H1 (cell line): ENCODE measurements at regions not wholly inside any gene's neighbourhood (a gene's known extent, or its start where the extent isn't known, plus 50 kb on each side); places are given as distances from the start of the nearest gene placed in this dataset.

Experiments used
- CTCF ChIA-PET: fragments of 300-600 bp; sonication (Branson Sonifier 250); formaldehyde crosslinking; loops from one replicate; lab custom pipeline; 2021; ENCODE audit not compliant: partially characterized antibody; lab: Charles Lee
- POLR2A ChIA-PET: fragments of 300-600 bp; sonication (Branson Sonifier 250); formaldehyde crosslinking; loops from one replicate; lab custom pipeline; 2021; ENCODE audit warnings: inconsistent platforms; ENCODE audit not compliant: partially characterized antibody; lab: Charles Lee
- DNase-seq, 2 experiments: peaks; one replicate each; pipeline versions ENCODE4 v3.0.0 to v3.0.0-alpha.2; 2010 to 2022; ENCODE audit warnings: low spot score in 2 of 2, low read depth in 1 of 2, mixed read lengths in 1 of 2
- FAIRE-seq: peaks from 2 replicates; lab custom pipeline; 2011; peaks lifted over from hg19 to GRCh38; lab: Jason Lieb, UNC
- H2AFZ ChIP-seq: 2 replicates; pipeline ENCODE4 v1.8.1; 2012; ENCODE audit warnings: low read length, inconsistent platforms
- H2AK5ac ChIP-seq: 2 replicates; pipeline ENCODE4 v1.6.1; 2013; ENCODE audit warnings: low read depth, low read length
- H2BK120ac ChIP-seq: replicated peaks from 2 replicates; pipeline ENCODE3; 2013; ENCODE audit warnings: low read depth, low read length, inconsistent platforms
- H2BK12ac ChIP-seq: 2 replicates; pipeline ENCODE4 v1.6.1; 2013; ENCODE audit warnings: low read depth, low read length
- H2BK15ac ChIP-seq: 2 replicates; pipeline ENCODE4 v1.6.1; 2013; ENCODE audit warnings: low read length
- H2BK20ac ChIP-seq: 2 replicates; pipeline ENCODE4 v1.6.1; 2013; ENCODE audit warnings: low read length
- H2BK5ac ChIP-seq: 2 replicates; pipeline ENCODE4 v1.6.1; 2013; ENCODE audit warnings: low read depth, low read length
- H3K14ac ChIP-seq: 2 replicates; pipeline ENCODE4 v1.6.1; 2013; ENCODE audit warnings: inconsistent platforms; ENCODE audit not compliant: insufficient read length
- H3K18ac ChIP-seq: 2 replicates; pipeline ENCODE4 v1.6.1; 2013; ENCODE audit warnings: low read length; ENCODE audit errors: extremely low read depth
- H3K23ac ChIP-seq: 2 replicates; pipeline ENCODE4 v1.6.1; 2013; ENCODE audit warnings: inconsistent platforms; ENCODE audit not compliant: insufficient read length
- H3K23me2 ChIP-seq: 2 replicates; pipeline ENCODE4 v1.6.1; 2013; ENCODE audit warnings: low read depth, low read length
- H3K27ac ChIP-seq: 2 replicates; pipeline ENCODE4 v1.6.1; 2011; ENCODE audit warnings: low read depth, low read length, inconsistent platforms
- H3K27me3 ChIP-seq, 4 experiments: replicated peaks in 1 of 4; 1 replicate in 1 of 4; 2 replicates in 3 of 4; pipeline versions ENCODE4 v1.6.1 to v1.8.1; 2011 to 2013; ENCODE audit warnings: low read length in 3 of 4, mild to moderate bottlenecking in 3 of 4, inconsistent platforms in 2 of 4, mixed read lengths in 2 of 4, moderate library complexity in 1 of 4; ENCODE audit not compliant: control insufficient read depth in 3 of 4, insufficient read depth in 3 of 4; ENCODE audit errors: extremely low read depth in 1 of 4
- H3K36me3 ChIP-seq, 4 experiments: 2 replicates each; pipeline versions ENCODE4 v1.6.1 to v1.8.1; 2011 to 2013; ENCODE audit warnings: mild to moderate bottlenecking in 4 of 4, low read length in 3 of 4, moderate library complexity in 2 of 4, control low read depth in 1 of 4, inconsistent platforms in 1 of 4; ENCODE audit not compliant: insufficient read depth in 4 of 4, control insufficient read depth in 2 of 4
- H3K4ac ChIP-seq: replicated peaks from 2 replicates; pipeline ENCODE3; 2013; ENCODE audit warnings: low read length, low read depth, mixed read lengths, inconsistent platforms; ENCODE audit not compliant: insufficient read length
- H3K4me1 ChIP-seq, 4 experiments: replicated peaks in 1 of 4; 1 replicate in 1 of 4; 2 replicates in 3 of 4; pipeline versions ENCODE4 v1.6.1 to v1.8.1; 2011 to 2013; ENCODE audit warnings: low read length in 3 of 4, inconsistent platforms in 2 of 4, mixed read lengths in 1 of 4; ENCODE audit not compliant: insufficient read depth in 4 of 4, control insufficient read depth in 3 of 4
- H3K4me2 ChIP-seq, 2 experiments: 2 replicates each; pipeline versions ENCODE4 v1.6.1 to v1.8.1; 2011 to 2013; ENCODE audit warnings: low read depth in 2 of 2, low read length in 2 of 2, control low read depth in 1 of 2, inconsistent platforms in 1 of 2, mild to moderate bottlenecking in 1 of 2; ENCODE audit not compliant: insufficient read depth in 1 of 2
- H3K4me3 ChIP-seq, 4 experiments: fragments of 200-600, 300-600 bp in 1 of 4; sonication (generic), shearing (Covaris generic), sonication (Bioruptor Twin) in 1 of 4; 2 replicates each; pipeline versions ENCODE4 v1.5.1 to v1.8.1; 2011 to 2016; ENCODE audit warnings: low read length in 4 of 4, low read depth in 3 of 4, control low read depth in 2 of 4, inconsistent platforms in 2 of 4, mild to moderate bottlenecking in 2 of 4, mixed read lengths in 1 of 4, moderate library complexity in 1 of 4; ENCODE audit not compliant: insufficient read depth in 2 of 4; ENCODE audit errors: extremely low read depth in 1 of 4
- H3K56ac ChIP-seq: replicated peaks from 2 replicates; pipeline ENCODE3; 2013; ENCODE audit warnings: low read depth, mild to moderate bottlenecking, mixed read lengths, low read length, inconsistent platforms; ENCODE audit not compliant: insufficient read length
- H3K79me1 ChIP-seq: 2 replicates; pipeline ENCODE4 v1.6.1; 2013; ENCODE audit warnings: low read depth, low read length, control low read depth
- H3K79me2 ChIP-seq, 2 experiments: 2 replicates each; pipeline versions ENCODE4 v1.6.1 to v1.8.1; 2012 to 2013; ENCODE audit warnings: low read length in 2 of 2, mild to moderate bottlenecking in 2 of 2, inconsistent platforms in 1 of 2; ENCODE audit not compliant: insufficient read depth in 2 of 2, control insufficient read depth in 1 of 2
- H3K9ac ChIP-seq, 4 experiments: replicated peaks in 1 of 4; 1 replicate in 1 of 4; 2 replicates in 3 of 4; pipeline versions ENCODE4 v1.6.1 to v1.8.1; 2011 to 2013; ENCODE audit warnings: low read depth in 3 of 4, low read length in 3 of 4, control low read depth in 2 of 4, mild to moderate bottlenecking in 2 of 4, moderate library complexity in 2 of 4, inconsistent platforms in 1 of 4; ENCODE audit errors: extremely low read depth in 1 of 4
- H3K9me3 ChIP-seq, 2 experiments: 2 replicates each; pipeline versions ENCODE4 v1.6.1 to v1.8.1; 2012 to 2013; ENCODE audit warnings: mild to moderate bottlenecking in 2 of 2, moderate library complexity in 2 of 2, control low read depth in 1 of 2, inconsistent platforms in 1 of 2, low read depth in 1 of 2, low read length in 1 of 2, mixed read lengths in 1 of 2; ENCODE audit not compliant: insufficient read depth in 2 of 2
- H4K20me1 ChIP-seq, 2 experiments: replicated peaks in 1 of 2; 2 replicates each; pipeline versions ENCODE3 to v1.8.1; 2011 to 2013; ENCODE audit warnings: inconsistent platforms in 2 of 2, low read length in 2 of 2, mild to moderate bottlenecking in 1 of 2; ENCODE audit not compliant: insufficient read depth in 2 of 2, control insufficient read depth in 1 of 2
- H4K5ac ChIP-seq: 2 replicates; pipeline ENCODE4 v1.6.1; 2013; ENCODE audit warnings: low read length, low read depth, mixed read lengths, inconsistent platforms; ENCODE audit not compliant: insufficient read length
- H4K8ac ChIP-seq: 2 replicates; pipeline ENCODE4 v1.8.0; 2013; ENCODE audit warnings: mild to moderate bottlenecking, moderate library complexity, low read length, inconsistent platforms; ENCODE audit not compliant: insufficient read depth; ENCODE audit errors: extremely low read depth
- H4K91ac ChIP-seq: replicated peaks from 2 replicates; pipeline ENCODE3; 2013; ENCODE audit warnings: low read length, mixed read lengths, inconsistent platforms; ENCODE audit not compliant: insufficient read length
- CHD2 ChIP-seq: IDR thresholded peaks from 2 replicates; pipeline ENCODE4 v1.6.1; 2012; ENCODE audit warnings: low read length, improper control_type of control experiment
- EGR1 ChIP-seq: IDR thresholded peaks from 2 replicates; pipeline ENCODE4 v1.6.1; 2011; ENCODE audit warnings: low read depth, low read length, borderline replicate concordance
- GTF2F1 ChIP-seq: IDR thresholded peaks from 2 replicates; pipeline ENCODE4 v1.6.1; 2012; ENCODE audit warnings: low read depth, low read length, improper control_type of control experiment, borderline replicate concordance
- JUND ChIP-seq: IDR thresholded peaks from 2 replicates; pipeline ENCODE4 v1.6.1; 2011; ENCODE audit warnings: mild to moderate bottlenecking, improper control_type of control experiment, low read length
- KDM1A ChIP-seq: fragments of 200-600, 300-600 bp; sonication (generic); IDR thresholded peaks from 2 replicates; pipeline ENCODE4 v1.7.1; 2016; ENCODE audit warnings: mild to moderate bottlenecking, low read length, borderline replicate concordance
- MAFK ChIP-seq: IDR thresholded peaks from 2 replicates; pipeline ENCODE4 v1.6.1; 2012; ENCODE audit warnings: low read depth, mild to moderate bottlenecking, improper control_type of control experiment, low read length
- PHF8 ChIP-seq: fragments of 200-600 bp; sonication (generic); conservative IDR thresholded peaks from 2 replicates; pipeline ENCODE4 v1.7.1; 2012; ENCODE audit warnings: low read depth, mild to moderate bottlenecking, inconsistent platforms, low read length, moderate library complexity
- RXRA ChIP-seq: IDR thresholded peaks from 2 replicates; pipeline ENCODE4 v1.6.1; 2011; ENCODE audit warnings: low read depth, mild to moderate bottlenecking, low read length, moderate library complexity; ENCODE audit not compliant: insufficient read depth
- SP1 ChIP-seq: IDR thresholded peaks from 2 replicates; pipeline ENCODE4 v1.6.1; 2011; ENCODE audit warnings: low read depth, low read length
- SP2 ChIP-seq: IDR thresholded peaks from 2 replicates; pipeline ENCODE4 v1.6.1; 2012; ENCODE audit warnings: mild to moderate bottlenecking, low read length, inconsistent platforms
- WGBS, 2 experiments: shearing (Covaris generic) in 1 of 2; methylation state at CpG; one replicate each; pipeline versions ENCODE4 v1.1.6 to v1.1.7; 2013 to 2015; ENCODE audit warnings: low lambda C conversion rate in 2 of 2, mixed read lengths in 2 of 2, inconsistent platforms in 1 of 2, low coverage in 1 of 2, missing lambda C conversion rate in 1 of 2; ENCODE audit not compliant: insufficient replicate concordance in 2 of 2, insufficient coverage in 1 of 2, insufficient read length in 1 of 2; ENCODE audit errors: extremely low coverage in 1 of 2, missing lambda C conversion rate in 1 of 2; 5-methylcytosine and 5-hydroxymethylcytosine counted together
- TF ChIP-seq, protein P1 (sequence below), 3 experiments: IDR thresholded peaks; 1 replicate in 2 of 3; 2 replicates in 1 of 3; pipeline versions ENCODE4 v1.5.1 to v1.6.1; 2011; ENCODE audit warnings: low read length in 3 of 3, mild to moderate bottlenecking in 3 of 3, inconsistent platforms in 2 of 3, low read depth in 1 of 3, moderate library complexity in 1 of 3; ENCODE audit not compliant: insufficient read depth in 1 of 3; ENCODE audit errors: control extremely low read depth in 1 of 3

DNA sequence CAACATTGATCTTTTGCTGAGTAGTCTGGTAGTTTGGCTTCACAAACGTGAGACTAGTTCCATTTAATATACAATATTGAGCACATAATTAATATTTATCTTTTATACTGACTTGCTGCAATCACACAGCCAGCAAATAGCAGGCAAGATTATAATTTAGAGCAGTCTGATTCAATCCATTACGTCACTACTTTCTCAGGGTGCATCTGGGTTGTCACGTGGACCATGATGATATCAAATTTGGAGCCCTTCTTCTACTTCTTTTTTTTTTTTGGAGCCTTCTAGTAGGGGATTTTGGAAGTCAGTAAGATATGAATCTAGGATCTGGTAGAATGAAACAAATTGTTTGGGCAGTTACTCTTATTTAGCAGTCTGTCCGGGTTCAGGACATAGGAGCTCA is 100.6 kb upstream of the SLC5A9 start:
- Histone ChIP-seq H3K4me2 (no peak overlapping the region), H4K8ac (no peak overlapping the region), H3K23me2 (no peaks in the 10 kb centered on the region), H3K27ac (no peak overlapping the region), H3K4ac (no peak overlapping the region), H3K23ac (no peak overlapping the region), H2AK5ac (no peak overlapping the region), H3K4me1 (no peaks in the 10 kb centered on the region), H3K9me3 (no peaks in the 10 kb centered on the region), H3K27me3 (no peaks in the 10 kb centered on the region), H2BK120ac (no peak overlapping the region), H2BK5ac (no peak overlapping the region), H3K14ac (no peak overlapping the region), H2AFZ (no peak overlapping the region), H3K79me1 (no peaks in the 10 kb centered on the region), H3K18ac (no peak overlapping the region), H3K9ac (no peak overlapping the region), H3K79me2 (no peaks in the 10 kb centered on the region), H3K36me3 (no peaks in the 10 kb centered on the region), H4K5ac (no peak overlapping the region), H2BK15ac (no peak overlapping the region), H4K20me1 (no peaks in the 10 kb centered on the region), H3K56ac (no peak overlapping the region), H3K4me3 (no peak overlapping the region), H2BK12ac (no peak overlapping the region), H4K91ac (no peak overlapping the region), H2BK20ac (no peak overlapping the region)
- WGBS, 2 experiments: 73% methylated on average over 4 of the region's 4 CpGs; no CpG with 5 or more reads in 1 of the 2 experiments
- POLR2A ChIA-PET: no interaction called here
- no peak for DNase-seq
- no peak for TF ChIP-seq MAFK
- TF ChIP-seq SP1: no peak
- no peak for TF ChIP-seq SP2
- TF ChIP-seq, protein P1, sequence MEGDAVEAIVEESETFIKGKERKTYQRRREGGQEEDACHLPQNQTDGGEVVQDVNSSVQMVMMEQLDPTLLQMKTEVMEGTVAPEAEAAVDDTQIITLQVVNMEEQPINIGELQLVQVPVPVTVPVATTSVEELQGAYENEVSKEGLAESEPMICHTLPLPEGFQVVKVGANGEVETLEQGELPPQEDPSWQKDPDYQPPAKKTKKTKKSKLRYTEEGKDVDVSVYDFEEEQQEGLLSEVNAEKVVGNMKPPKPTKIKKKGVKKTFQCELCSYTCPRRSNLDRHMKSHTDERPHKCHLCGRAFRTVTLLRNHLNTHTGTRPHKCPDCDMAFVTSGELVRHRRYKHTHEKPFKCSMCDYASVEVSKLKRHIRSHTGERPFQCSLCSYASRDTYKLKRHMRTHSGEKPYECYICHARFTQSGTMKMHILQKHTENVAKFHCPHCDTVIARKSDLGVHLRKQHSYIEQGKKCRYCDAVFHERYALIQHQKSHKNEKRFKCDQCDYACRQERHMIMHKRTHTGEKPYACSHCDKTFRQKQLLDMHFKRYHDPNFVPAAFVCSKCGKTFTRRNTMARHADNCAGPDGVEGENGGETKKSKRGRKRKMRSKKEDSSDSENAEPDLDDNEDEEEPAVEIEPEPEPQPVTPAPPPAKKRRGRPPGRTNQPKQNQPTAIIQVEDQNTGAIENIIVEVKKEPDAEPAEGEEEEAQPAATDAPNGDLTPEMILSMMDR (IDR thresholded peaks at IDR 0.05; ENCODE audit: control extremely low read depth in 1 of 3, insufficient read depth in 1 of 3, low read depth in 1 of 3, low read length in 3 of 3): no peak
- TF ChIP-seq PHF8: no peak
- no peak for TF ChIP-seq KDM1A
- no peak for TF ChIP-seq JUND
- no peak for TF ChIP-seq EGR1
- TF ChIP-seq CHD2: no peak
- no peak for TF ChIP-seq GTF2F1
- TF ChIP-seq RXRA: no peak
- CTCF ChIA-PET: interaction anchor here (2.0 kb wide), 1 partner anchor 28 kb away, joined by 5 read pairs; no protein-coding TSS in a partner anchor
- FAIRE-seq: no peak
